KMS-11 (cell line): ENCODE measurements at regions not wholly inside any gene's neighbourhood (a gene's known extent, or its start where the extent isn't known, plus 50 kb on each side); places are given as distances from the start of the nearest gene placed in this dataset.

Experiments
- H2AFZ ChIP-seq: fragments of 200-600 bp; sonication (generic); 2 replicates; pipeline ENCODE4 v1.6.1; 2016; ENCODE audit warnings: antibody characterized with exemption, mixed run types, low read depth
- H3K27ac ChIP-seq: fragments of 200-600 bp; sonication (generic); 2 replicates; pipeline ENCODE4 v1.6.1; 2016; ENCODE audit warnings: mild to moderate bottlenecking, mixed run types
- H3K27me3 ChIP-seq: fragments of 200-600 bp; sonication (generic); 2 replicates; pipeline ENCODE4 v1.6.1; 2017; ENCODE audit warnings: mild to moderate bottlenecking, low read depth, mixed run types, moderate library complexity; ENCODE audit not compliant: insufficient read depth
- H3K36me3 ChIP-seq: fragments of 200-600 bp; sonication (generic); 2 replicates; pipeline ENCODE4 v1.6.1; 2017; ENCODE audit warnings: mild to moderate bottlenecking, mixed run types; ENCODE audit not compliant: insufficient read depth
- H3K4me1 ChIP-seq: fragments of 200-600 bp; sonication (generic); 2 replicates; pipeline ENCODE4 v1.6.1; 2016; ENCODE audit warnings: mild to moderate bottlenecking, low read depth, mixed run types; ENCODE audit not compliant: poor library complexity, severe bottlenecking
- H3K4me2 ChIP-seq: fragments of 200-600 bp; sonication (generic); 2 replicates; pipeline ENCODE4 v1.7.0; 2016; ENCODE audit warnings: mild to moderate bottlenecking, mixed run types
- H3K4me3 ChIP-seq: fragments of 200-600 bp; sonication (generic); IDR thresholded peaks from 2 replicates; pipeline ENCODE4 v1.6.1; 2017; ENCODE audit warnings: low read depth, low read length, mixed read lengths; ENCODE audit not compliant: insufficient read depth
- H3K79me2 ChIP-seq: fragments of 200-600 bp; sonication (generic); 2 replicates; pipeline ENCODE4 v1.6.1; 2016; ENCODE audit warnings: low read depth, mixed run types; ENCODE audit not compliant: insufficient read depth
- H3K9ac ChIP-seq: fragments of 200-600 bp; sonication (generic); 2 replicates; pipeline ENCODE4 v1.6.1; 2016; ENCODE audit warnings: mild to moderate bottlenecking, mixed run types
- H4K20me1 ChIP-seq: fragments of 200-600 bp; sonication (generic); 2 replicates; pipeline ENCODE4 v1.6.1; 2016; ENCODE audit warnings: mild to moderate bottlenecking, mixed run types; ENCODE audit not compliant: insufficient read depth
- TF ChIP-seq, protein P1 (sequence below): fragments of 200-600 bp; sonication (generic); conservative IDR thresholded peaks from 2 replicates; pipeline ENCODE4 v1.6.1; 2017; ENCODE audit warnings: low read depth, mild to moderate bottlenecking, antibody characterized with exemption, low read length, moderate library complexity, mixed read lengths

DNA sequence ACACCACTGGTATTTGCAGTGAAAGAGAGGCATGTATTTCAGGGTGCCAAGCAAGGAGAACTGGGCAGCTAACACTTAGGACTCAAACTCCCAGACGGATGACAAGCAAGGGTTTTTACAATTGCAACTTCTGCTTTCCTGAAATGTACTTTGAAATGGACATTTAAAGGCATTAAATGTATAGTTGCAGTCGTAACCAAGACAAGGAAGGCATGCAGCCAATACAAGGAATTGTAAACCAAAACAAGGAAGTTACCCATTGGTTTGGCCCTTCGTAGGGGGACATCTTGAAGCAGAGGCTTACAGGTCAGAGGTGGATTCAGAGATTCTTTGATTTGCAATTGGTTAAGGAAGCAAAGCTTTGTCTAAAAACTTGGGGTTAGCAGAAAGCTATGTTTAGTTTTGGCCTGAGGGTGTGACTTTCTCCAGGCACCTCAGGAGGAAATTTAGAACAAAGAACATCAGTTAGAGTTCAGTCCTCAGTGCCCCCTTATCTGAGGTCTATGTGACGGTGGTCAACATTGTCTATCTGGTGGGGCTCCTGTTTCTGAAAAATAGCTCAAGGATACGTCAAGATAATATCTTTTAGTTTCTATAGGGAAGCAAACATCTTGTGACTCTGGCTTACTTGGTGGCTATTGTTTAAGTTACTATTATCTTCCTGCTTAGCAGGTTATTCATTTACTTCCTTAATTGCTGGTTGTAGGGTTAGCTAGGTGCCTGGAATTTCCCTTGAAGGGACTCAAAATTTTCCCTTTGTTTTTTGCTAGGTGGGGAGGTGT lies 266.0 kb downstream of the CD83 start:
- Histone ChIP-seq H3K27ac (no peak overlapping the region), H2AFZ (no peak overlapping the region), H4K20me1 (no peaks in the 10 kb centered on the region), H3K4me3 (no peak overlapping the region), H3K36me3 (no peaks in the 10 kb centered on the region), H3K79me2 (no peaks in the 10 kb centered on the region), H3K4me2 (no peak overlapping the region), H3K27me3 (no peaks in the 10 kb centered on the region), H3K9ac (no peak overlapping the region), H3K4me1 (peaks cover 29% of the 10 kb centered on the region)
- TF ChIP-seq, protein P1, sequence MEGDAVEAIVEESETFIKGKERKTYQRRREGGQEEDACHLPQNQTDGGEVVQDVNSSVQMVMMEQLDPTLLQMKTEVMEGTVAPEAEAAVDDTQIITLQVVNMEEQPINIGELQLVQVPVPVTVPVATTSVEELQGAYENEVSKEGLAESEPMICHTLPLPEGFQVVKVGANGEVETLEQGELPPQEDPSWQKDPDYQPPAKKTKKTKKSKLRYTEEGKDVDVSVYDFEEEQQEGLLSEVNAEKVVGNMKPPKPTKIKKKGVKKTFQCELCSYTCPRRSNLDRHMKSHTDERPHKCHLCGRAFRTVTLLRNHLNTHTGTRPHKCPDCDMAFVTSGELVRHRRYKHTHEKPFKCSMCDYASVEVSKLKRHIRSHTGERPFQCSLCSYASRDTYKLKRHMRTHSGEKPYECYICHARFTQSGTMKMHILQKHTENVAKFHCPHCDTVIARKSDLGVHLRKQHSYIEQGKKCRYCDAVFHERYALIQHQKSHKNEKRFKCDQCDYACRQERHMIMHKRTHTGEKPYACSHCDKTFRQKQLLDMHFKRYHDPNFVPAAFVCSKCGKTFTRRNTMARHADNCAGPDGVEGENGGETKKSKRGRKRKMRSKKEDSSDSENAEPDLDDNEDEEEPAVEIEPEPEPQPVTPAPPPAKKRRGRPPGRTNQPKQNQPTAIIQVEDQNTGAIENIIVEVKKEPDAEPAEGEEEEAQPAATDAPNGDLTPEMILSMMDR, result no peak

DNA sequence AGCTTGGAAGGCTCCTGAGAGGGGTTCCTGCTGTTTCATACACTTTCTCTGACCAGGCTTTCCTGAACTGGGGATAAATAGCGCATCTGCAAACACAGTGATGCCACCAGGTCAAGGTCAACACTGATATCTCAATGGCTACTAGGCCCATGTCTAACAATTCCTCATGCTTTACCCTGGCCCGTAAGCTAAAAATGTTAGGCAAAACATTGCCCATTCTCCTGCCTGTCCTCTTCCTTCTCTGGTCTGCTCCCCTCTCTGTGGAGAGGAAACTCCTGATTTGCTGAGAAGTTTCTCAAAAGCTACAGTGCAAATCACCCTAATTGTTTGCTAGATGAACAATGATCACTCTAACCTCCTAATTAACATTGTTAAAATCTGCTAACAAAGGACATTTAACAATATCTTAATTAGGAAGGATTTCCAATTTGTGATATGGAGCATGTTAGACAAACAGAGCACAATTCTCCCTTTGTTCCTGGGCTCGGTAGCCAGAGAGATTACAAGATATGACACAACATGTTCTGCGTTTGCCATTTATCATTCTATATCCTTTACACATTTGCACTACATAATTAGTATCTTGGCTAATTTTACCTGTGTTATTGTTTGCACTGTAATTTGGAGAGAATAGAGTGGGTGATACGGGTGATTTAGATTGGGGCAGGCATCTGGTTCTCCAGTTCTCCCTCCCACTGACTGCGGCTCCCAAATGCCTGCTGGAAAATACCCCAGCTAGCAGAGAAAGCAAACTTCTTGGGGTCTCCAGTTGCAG lies 266.8 kb downstream of the CD83 start:
- no peak overlapping the region for H3K9ac ChIP-seq
- H3K4me3 ChIP-seq, result no peak overlapping the region
- H3K4me1 ChIP-seq, result peaks cover 29% of the 10 kb centered on the region
- H3K27ac ChIP-seq, result no peak overlapping the region
- H3K36me3 ChIP-seq, result no peaks in the 10 kb centered on the region
- H3K27me3 ChIP-seq, result no peaks in the 10 kb centered on the region
- no peaks in the 10 kb centered on the region for H3K79me2 ChIP-seq
- no peaks in the 10 kb centered on the region for H4K20me1 ChIP-seq
- H3K4me2 ChIP-seq, result no peak overlapping the region
- TF ChIP-seq, protein P1, result no peak
- no peak overlapping the region for H2AFZ ChIP-seq

DNA sequence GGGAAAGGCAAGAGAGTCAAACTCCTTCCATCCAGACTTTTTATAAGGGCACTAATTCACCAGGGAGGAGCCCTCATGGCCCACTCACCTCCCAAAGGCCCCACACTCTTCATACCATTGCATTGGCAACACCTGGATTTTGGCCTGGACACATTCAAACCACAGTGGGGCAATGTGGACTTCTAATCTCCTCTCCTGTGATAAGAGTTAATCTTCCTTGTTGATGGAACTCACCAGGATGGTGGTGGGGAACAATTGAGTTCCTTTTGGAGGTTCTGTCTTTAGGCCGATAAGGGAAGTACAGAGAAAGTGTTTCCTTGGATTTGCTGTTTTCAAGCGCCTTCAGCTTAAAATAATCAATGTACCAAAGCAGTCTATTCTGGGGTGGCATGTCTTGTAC lies 268.7 kb downstream of the CD83 start:
- H3K4me2 ChIP-seq, result no peak overlapping the region
- no peaks in the 10 kb centered on the region for H3K79me2 ChIP-seq
- H4K20me1 ChIP-seq, result no peaks in the 10 kb centered on the region
- H3K4me1 ChIP-seq, result peaks cover 24% of the 10 kb centered on the region
- TF ChIP-seq, protein P1, result no peak
- no peak overlapping the region for H3K9ac ChIP-seq
- no peak overlapping the region for H2AFZ ChIP-seq
- H3K27me3 ChIP-seq, result no peaks in the 10 kb centered on the region
- no peaks in the 10 kb centered on the region for H3K36me3 ChIP-seq
- no peak overlapping the region for H3K4me3 ChIP-seq
- H3K27ac ChIP-seq, result no peak overlapping the region

DNA sequence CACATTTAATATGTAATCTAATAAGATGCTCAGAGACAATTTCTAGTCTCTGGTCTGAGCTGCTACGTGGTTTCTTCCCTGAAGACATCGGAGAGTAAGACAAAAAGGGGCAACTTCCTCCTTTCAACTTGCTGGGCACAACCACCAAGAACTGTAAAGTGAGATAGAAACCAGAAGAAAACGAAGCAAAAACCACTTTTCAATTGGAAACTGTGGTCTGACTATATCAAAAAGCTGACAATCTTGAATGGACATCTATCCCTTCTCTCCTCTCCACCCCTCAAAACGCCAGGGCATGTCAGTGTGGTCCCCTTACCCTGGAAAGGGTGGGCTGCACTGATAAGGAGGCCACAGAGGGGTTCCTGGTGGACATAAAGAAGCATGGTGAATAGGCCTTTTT lies 269.1 kb downstream of the CD83 start:
- Histone ChIP-seq H3K79me2 (no peaks in the 10 kb centered on the region), H3K9ac (no peak overlapping the region), H4K20me1 (no peaks in the 10 kb centered on the region), H3K4me3 (no peak overlapping the region), H3K27ac (no peak overlapping the region), H2AFZ (no peak overlapping the region), H3K36me3 (no peaks in the 10 kb centered on the region), H3K27me3 (no peaks in the 10 kb centered on the region), H3K4me1 (peaks cover 20% of the 10 kb centered on the region), H3K4me2 (no peak overlapping the region)
- TF ChIP-seq, protein P1, result no peak
